ENCODE measurements at regions not wholly inside any gene's neighbourhood (a gene's known extent, or its start where the extent isn't known, plus 50 kb on each side); places are given as distances from the start of the nearest gene placed in this dataset.

DNA sequence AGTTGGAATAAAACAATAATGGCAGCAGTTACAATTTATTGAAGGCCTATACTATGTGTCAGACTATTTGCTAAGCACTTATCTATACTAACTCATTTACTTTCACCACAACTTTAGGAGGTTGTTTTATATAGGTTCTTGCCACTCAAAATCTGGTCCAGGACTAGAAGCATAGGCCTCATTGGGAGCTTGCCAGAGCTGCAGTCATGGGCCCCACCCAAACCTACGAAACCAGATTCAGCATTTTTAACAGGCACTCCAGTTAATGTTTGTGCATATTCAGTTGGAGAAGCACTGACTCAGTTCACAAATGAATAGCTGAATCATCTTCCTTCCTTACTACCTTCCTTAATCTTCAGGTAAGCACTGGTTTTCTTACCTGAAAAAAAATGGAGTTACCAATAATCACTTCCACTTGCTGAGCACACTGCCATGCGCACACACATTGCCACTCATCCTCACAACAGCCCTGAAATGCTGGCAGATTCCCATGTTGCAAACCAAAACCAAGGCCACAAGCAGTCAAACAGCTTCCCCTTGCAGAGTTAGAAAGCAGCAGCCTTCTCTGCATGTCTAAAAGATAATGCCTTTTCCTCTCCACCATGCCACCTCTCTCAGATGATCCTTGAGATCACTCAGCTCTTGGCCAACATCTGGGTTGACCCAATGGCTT lies 122.4 kb downstream of the SLC16A9 start:
- H3K27me3 ChIP-seq = no peaks in the 10 kb centered on the region
- no peaks in the 10 kb centered on the region for H3K36me3 ChIP-seq
- no peak overlapping the region for H3K27ac ChIP-seq
- H3K4me1 ChIP-seq (ENCODE audit: low read depth) = no peaks in the 10 kb centered on the region
- no peak for DNase-seq (ENCODE audit: low read depth in 1 of 2, low spot score in 1 of 2)
- TF ChIP-seq, protein P1, sequence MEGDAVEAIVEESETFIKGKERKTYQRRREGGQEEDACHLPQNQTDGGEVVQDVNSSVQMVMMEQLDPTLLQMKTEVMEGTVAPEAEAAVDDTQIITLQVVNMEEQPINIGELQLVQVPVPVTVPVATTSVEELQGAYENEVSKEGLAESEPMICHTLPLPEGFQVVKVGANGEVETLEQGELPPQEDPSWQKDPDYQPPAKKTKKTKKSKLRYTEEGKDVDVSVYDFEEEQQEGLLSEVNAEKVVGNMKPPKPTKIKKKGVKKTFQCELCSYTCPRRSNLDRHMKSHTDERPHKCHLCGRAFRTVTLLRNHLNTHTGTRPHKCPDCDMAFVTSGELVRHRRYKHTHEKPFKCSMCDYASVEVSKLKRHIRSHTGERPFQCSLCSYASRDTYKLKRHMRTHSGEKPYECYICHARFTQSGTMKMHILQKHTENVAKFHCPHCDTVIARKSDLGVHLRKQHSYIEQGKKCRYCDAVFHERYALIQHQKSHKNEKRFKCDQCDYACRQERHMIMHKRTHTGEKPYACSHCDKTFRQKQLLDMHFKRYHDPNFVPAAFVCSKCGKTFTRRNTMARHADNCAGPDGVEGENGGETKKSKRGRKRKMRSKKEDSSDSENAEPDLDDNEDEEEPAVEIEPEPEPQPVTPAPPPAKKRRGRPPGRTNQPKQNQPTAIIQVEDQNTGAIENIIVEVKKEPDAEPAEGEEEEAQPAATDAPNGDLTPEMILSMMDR (IDR thresholded peaks at IDR 0.05; ENCODE audit: low read depth, low read length) = no peak
- no peaks in the 10 kb centered on the region for H3K9me3 ChIP-seq (ENCODE audit: low read depth)
- H3K4me3 ChIP-seq = no peak overlapping the region

DNA sequence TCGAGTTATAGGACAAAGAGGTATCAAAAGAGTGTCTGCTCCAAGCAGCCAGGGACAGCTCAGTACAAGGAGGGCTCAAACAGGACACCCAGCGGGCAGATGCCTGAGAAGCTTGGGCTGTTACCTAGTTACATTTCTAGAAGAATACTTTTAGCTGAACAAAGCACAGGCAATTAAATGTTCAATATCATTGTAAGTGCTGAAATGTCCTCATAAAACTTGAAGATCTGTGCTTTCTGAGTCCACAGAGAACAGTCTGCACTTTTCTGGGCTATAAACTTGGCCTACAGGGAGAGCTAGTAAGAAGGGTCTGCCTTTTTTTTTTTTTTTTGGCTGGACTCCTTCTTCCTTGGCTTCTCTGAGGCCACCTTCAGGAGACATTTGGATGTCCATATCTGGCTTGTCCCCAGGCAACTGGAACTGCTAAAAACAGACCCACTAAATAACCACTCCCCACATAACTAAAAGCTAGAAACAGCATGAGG lies 123.2 kb downstream of the SLC16A9 start:
- Histone ChIP-seq H3K36me3 (no peaks in the 10 kb centered on the region), H3K27me3 (no peaks in the 10 kb centered on the region), H3K27ac (no peak overlapping the region), H3K9me3 (ENCODE audit: low read depth) (no peaks in the 10 kb centered on the region), H3K4me3 (no peak overlapping the region), H3K4me1 (ENCODE audit: low read depth) (no peaks in the 10 kb centered on the region)
- TF ChIP-seq, protein P1 (IDR thresholded peaks at IDR 0.05; ENCODE audit: low read depth, low read length) = no peak
- no peak for DNase-seq (ENCODE audit: low read depth in 1 of 2, low spot score in 1 of 2)

DNA sequence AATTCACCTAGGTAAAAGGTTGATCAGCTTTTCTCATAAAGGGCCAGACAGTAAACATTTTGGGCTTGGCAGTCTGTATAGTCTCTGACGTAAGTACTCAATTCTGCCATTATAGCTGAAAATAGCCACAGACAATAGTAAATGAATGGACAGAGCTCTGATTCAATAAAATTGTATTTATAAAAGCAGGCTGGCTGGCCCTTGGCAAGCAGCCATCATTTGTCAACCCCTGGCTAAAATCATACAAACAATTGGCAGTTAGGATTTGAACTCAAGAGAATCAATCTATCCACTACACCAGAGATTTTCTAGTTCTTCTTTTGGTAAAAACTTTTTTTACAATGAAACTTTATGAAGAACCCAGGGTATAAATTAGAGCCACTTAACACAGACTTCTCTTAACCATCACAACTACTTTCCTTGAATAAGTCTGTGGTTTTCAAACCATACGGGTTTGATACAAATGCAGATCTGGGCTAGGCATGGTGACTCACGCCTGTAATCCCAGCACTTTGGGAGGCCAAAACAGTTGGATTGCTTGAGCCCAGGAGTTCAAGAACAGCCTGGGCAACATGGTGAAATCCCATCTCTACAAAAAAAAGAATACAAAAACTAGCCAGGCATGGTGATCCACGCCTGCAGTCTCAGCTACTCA lies 124.5 kb downstream of the SLC16A9 start:
- peak in 1 of 2 donors; percentile 7 for DNase-seq (ENCODE audit: low read depth in 1 of 2, low spot score in 1 of 2)
- H3K36me3 ChIP-seq = no peaks in the 10 kb centered on the region
- H3K9me3 ChIP-seq (ENCODE audit: low read depth) = no peaks in the 10 kb centered on the region
- H3K27me3 ChIP-seq = no peaks in the 10 kb centered on the region
- no peaks in the 10 kb centered on the region for H3K4me1 ChIP-seq (ENCODE audit: low read depth)
- TF ChIP-seq, protein P1 (IDR thresholded peaks at IDR 0.05; ENCODE audit: low read depth, low read length) = no peak
- H3K4me3 ChIP-seq = no peak overlapping the region
- H3K27ac ChIP-seq = no peak overlapping the region

DNA sequence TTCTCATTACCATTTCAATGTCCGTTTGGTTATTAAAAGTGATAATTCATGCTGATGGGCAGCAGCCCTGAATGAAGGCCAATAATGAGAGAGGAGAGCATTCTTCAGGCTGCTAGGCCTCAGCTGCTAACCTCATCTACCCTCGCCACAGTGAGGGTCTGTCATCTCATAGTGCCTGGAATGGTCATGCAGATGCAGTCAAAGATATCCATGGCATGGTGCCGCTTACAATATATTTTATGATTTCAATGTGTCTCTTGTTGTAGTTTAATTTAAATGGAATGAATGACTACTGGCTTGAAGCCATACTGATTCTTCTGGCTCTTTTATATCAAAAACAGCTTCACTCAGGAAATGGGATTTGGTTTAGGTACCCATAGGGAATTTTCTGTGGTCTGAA lies 126.9 kb downstream of the SLC16A9 start:
- Histone ChIP-seq H3K4me3 (no peak overlapping the region), H3K27me3 (no peaks in the 10 kb centered on the region), H3K4me1 (ENCODE audit: low read depth) (no peaks in the 10 kb centered on the region), H3K27ac (no peak overlapping the region), H3K9me3 (ENCODE audit: low read depth) (no peaks in the 10 kb centered on the region), H3K36me3 (no peaks in the 10 kb centered on the region)
- DNase-seq (ENCODE audit: low read depth in 1 of 2, low spot score in 1 of 2) = no peak
- TF ChIP-seq, protein P1 (IDR thresholded peaks at IDR 0.05; ENCODE audit: low read depth, low read length) = no peak

DNA sequence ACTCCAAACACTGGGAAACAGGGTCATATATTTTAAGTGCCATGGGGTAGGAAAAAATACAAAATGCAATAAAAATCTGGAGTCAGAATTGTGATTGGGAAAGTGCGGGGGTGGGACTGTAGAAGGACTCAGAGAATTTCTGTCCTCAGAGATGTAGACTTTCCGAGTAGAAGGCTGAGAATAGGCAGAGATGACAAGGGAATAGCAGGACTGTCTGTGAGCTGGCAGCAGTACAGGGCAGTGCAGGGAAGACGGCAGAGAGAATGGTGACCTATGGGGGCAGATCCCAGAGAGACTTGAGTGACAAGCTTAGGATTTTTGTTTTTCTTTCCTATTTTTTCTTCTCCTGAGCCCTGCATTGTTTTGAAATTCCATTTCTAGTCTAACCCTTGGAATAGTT lies 127.6 kb downstream of the SLC16A9 start:
- no peaks in the 10 kb centered on the region for H3K36me3 ChIP-seq
- no peak for DNase-seq (ENCODE audit: low read depth in 1 of 2, low spot score in 1 of 2)
- no peak overlapping the region for H3K4me3 ChIP-seq
- H3K4me1 ChIP-seq (ENCODE audit: low read depth) = no peaks in the 10 kb centered on the region
- TF ChIP-seq, protein P1 (IDR thresholded peaks at IDR 0.05; ENCODE audit: low read depth, low read length) = no peak
- no peak overlapping the region for H3K27ac ChIP-seq
- no peaks in the 10 kb centered on the region for H3K9me3 ChIP-seq (ENCODE audit: low read depth)
- no peaks in the 10 kb centered on the region for H3K27me3 ChIP-seq

Measured in cardiac muscle cell (in vitro differentiated cells and primary cell).